Lower lobe of right lung (tissue), 2 donors: ENCODE measurements at regions not wholly inside any gene's neighbourhood (a gene's known extent, or its start where the extent isn't known, plus 50 kb on each side); places are given as distances from the start of the nearest gene placed in this dataset.

Source experiments
- ATAC-seq, 2 donors: fragments of 200-7000 bp; cut with Tn5 transposase; one replicate each; pipeline ENCODE4 v1.9.1; 2020 to 2022; ENCODE audit warnings: mild to moderate bottlenecking in 2 of 2, moderate library complexity in 2 of 2
- DNase-seq: peaks from one replicate; pipeline ENCODE4 v3.0.0-alpha.2; 2020
- H3K27ac ChIP-seq: fragments of 200-600 bp; one replicate; pipeline ENCODE4 v1.8.0; 2022
- H3K27me3 ChIP-seq: fragments of 200-600 bp; one replicate; pipeline ENCODE4 v1.8.0; 2022; ENCODE audit warnings: low read depth
- H3K36me3 ChIP-seq: fragments of 200-600 bp; one replicate; pipeline ENCODE4 v1.8.0; 2022; ENCODE audit warnings: mild to moderate bottlenecking
- H3K4me1 ChIP-seq: fragments of 200-600 bp; one replicate; pipeline ENCODE4 v1.8.0; 2022
- H3K4me3 ChIP-seq: fragments of 200-600 bp; one replicate; pipeline ENCODE4 v1.8.0; 2022; ENCODE audit warnings: mild to moderate bottlenecking
- H3K9me3 ChIP-seq: fragments of 200-600 bp; one replicate; pipeline ENCODE4 v1.8.0; 2022
- intact Hi-C: fragments of 100-400 bp; cut with DNase I; formaldehyde crosslinking; loops from one replicate; pipeline ENCODE4 v1.11.0; 2022
- TF ChIP-seq, protein P1 (sequence below): fragments of 200-600 bp; IDR thresholded peaks from one replicate; pipeline ENCODE4 v1.8.0; 2022; ENCODE audit warnings: antibody characterized with exemption, mild to moderate bottlenecking
- donor health status: DM: no; HTN: yes; CAD: no; lungs with severe emphysema.

DNA sequence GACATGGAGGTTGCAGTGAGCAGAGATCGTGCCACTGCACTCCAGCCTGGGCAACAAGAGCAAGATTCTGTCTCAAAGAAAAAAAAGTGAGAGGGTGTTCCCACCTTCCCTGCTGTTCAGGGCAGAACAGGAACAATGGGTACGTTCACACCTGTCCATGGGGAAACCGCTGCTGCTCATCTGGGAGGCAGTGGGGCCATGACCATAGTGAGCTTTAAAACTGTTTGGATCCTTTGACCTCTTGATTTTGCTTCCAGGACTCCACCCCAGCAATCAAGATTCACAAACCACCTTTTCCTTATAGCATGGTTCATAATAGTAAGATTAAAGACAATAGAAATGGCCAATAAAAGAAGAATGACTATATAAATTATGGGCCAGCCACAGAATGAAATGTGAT, 209.2 kb downstream of the ARL4C start:
- no peaks in the 10 kb centered on the region for H3K27me3 ChIP-seq
- no peak overlapping the region for H3K4me3 ChIP-seq
- H3K4me1 ChIP-seq: peaks cover 37% of the 10 kb centered on the region
- TF ChIP-seq, protein P1, sequence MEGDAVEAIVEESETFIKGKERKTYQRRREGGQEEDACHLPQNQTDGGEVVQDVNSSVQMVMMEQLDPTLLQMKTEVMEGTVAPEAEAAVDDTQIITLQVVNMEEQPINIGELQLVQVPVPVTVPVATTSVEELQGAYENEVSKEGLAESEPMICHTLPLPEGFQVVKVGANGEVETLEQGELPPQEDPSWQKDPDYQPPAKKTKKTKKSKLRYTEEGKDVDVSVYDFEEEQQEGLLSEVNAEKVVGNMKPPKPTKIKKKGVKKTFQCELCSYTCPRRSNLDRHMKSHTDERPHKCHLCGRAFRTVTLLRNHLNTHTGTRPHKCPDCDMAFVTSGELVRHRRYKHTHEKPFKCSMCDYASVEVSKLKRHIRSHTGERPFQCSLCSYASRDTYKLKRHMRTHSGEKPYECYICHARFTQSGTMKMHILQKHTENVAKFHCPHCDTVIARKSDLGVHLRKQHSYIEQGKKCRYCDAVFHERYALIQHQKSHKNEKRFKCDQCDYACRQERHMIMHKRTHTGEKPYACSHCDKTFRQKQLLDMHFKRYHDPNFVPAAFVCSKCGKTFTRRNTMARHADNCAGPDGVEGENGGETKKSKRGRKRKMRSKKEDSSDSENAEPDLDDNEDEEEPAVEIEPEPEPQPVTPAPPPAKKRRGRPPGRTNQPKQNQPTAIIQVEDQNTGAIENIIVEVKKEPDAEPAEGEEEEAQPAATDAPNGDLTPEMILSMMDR: no peak
- no peaks in the 10 kb centered on the region for H3K9me3 ChIP-seq
- H3K27ac ChIP-seq: no peak overlapping the region
- intact Hi-C loops: no loop called here
- DNase-seq: no peak
- no peaks in the 10 kb centered on the region for H3K36me3 ChIP-seq
- ATAC-seq: no peak

DNA sequence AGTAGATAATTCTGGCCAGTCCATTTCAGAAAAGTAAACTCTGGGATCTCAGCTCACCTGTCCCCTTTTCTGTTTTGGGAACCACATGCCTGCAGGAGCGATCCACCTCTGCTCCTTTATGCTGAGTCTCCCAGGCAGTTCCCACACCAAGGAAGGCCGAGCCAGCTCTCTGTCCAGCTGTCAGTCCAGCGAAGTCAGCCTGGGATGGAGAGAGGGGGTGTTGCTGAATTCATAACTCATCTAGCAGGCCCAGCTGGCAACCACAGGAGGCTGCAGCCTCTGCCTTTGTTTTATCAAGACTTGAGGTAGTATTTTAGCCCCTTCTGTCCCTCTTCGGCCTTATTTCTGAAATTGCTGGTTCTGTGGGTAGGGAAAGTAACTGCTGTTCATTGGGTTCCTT, 209.9 kb downstream of the ARL4C start:
- Histone ChIP-seq H3K4me1 (peaks cover 30% of the 10 kb centered on the region), H3K27me3 (no peaks in the 10 kb centered on the region), H3K36me3 (no peaks in the 10 kb centered on the region), H3K27ac (no peak overlapping the region), H3K4me3 (no peak overlapping the region), H3K9me3 (no peaks in the 10 kb centered on the region)
- TF ChIP-seq, protein P1: no peak
- ATAC-seq (no peak), DNase-seq (no peak)
- intact Hi-C loops: no loop called here

DNA sequence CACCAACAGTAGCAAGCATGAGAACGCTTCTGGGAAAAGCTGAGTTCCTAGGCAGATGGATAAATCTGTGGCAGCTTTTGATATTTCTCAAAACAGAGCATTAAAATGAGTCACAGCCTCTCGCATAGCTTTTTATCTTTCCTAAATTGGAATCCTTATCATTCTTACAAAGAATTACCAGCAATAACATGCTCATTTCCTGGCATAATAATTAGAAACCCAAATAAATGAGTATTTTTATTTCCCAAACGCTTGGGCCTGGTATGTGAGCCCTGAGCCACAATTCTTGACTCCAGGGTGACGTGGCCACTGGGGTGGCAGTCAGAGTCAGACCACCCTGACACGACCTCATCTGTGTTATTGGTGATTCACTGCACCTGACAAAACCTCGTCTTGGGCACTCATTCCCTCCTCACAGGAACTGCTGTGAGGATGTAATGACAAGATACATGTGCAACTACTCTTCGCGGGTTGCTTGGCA, 210.7 kb downstream of the ARL4C start:
- Histone ChIP-seq H3K9me3 (no peaks in the 10 kb centered on the region), H3K27ac (no peak overlapping the region), H3K4me1 (peaks cover 22% of the 10 kb centered on the region), H3K27me3 (no peaks in the 10 kb centered on the region), H3K36me3 (no peaks in the 10 kb centered on the region), H3K4me3 (no peak overlapping the region)
- ATAC-seq: no peak
- intact Hi-C loops: no loop called here
- TF ChIP-seq, protein P1: no peak
- DNase-seq: no peak

DNA sequence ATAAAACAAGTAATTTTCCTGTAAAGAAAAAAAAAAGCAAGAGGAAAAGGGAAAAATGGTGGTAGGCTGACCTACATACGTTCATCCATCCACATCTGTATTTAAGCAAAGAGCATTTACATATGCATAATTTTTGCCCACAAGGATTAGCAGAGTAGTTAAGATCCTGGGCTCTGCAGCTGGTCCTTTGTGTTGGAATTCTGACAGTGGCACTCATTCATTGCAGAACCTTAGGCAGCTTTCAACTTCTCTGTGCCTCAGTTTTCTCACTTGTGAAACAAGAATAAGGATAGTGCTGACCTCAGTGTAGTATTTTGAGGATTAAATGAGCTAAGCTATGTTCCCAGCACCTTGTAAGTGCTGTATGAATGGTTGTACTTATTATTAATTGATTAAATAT, 211.3 kb downstream of the ARL4C start:
- intact Hi-C loops: no loop called here
- Histone ChIP-seq H3K4me1 (peaks cover 16% of the 10 kb centered on the region), H3K27me3 (no peaks in the 10 kb centered on the region), H3K9me3 (no peaks in the 10 kb centered on the region), H3K36me3 (no peaks in the 10 kb centered on the region), H3K4me3 (no peak overlapping the region), H3K27ac (no peak overlapping the region)
- TF ChIP-seq, protein P1: no peak
- DNase-seq: no peak
- no peak for ATAC-seq

DNA sequence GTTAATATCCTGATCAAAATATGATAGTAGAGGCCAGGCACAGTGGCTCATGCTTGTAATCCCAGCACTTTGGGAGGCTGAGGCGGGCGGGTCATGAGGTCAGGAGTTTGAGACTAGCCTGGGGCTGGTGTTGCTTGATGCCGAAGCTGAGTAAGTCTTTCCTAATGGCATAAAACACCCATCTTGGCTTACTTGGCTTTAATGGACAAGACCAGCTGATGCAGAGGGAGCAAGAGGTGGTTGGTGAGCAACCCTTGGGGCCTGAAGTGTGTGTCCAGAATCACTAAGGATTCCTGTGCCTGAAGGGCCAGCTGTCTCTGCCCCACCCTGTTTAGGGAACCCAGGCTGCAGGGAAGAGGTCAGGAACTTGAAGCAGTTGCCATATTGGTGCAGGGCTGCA, 217.2 kb downstream of the ARL4C start:
- Histone ChIP-seq H3K27ac (no peak overlapping the region), H3K9me3 (no peaks in the 10 kb centered on the region), H3K4me3 (no peak overlapping the region), H3K36me3 (no peaks in the 10 kb centered on the region), H3K4me1 (no peaks in the 10 kb centered on the region), H3K27me3 (no peaks in the 10 kb centered on the region)
- intact Hi-C loops: no loop called here
- ATAC-seq (no peak), DNase-seq (no peak)
- TF ChIP-seq, protein P1: no peak
